ENCODE measurements at regions not wholly inside any gene's neighbourhood (a gene's known extent, or its start where the extent isn't known, plus 50 kb on each side); places are given as distances from the start of the nearest gene placed in this dataset.

DNA sequence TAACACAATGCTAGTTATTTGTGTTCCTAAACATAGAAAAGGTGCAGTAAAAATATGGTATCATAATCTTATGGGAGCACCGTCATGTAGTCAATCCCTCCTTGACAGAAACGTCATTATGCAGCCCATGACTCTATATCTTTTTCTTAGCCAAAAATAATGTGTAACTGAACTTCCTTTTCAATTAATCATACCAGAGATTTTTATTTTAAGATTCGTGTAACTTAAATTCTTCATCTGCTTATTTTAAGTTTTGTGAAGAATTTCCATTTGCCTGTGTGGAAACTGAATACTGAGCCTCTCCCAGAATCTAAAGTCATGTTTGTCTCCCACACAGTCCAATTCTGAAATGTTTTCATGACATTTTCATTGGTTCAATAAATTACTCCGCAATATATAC, 699.1 kb downstream of the KCNA4 start:
- Histone ChIP-seq H3K4me1 (ENCODE audit: control insufficient read depth in 2 of 2, insufficient read depth in 2 of 2, low read length in 1 of 2) (no peaks in the 10 kb centered on the region), H3K36me3 (ENCODE audit: control insufficient read depth in 2 of 2, insufficient read depth in 2 of 2, low read length in 1 of 2) (no peaks in the 10 kb centered on the region), H3K27me3 (ENCODE audit: control insufficient read depth in 1 of 2, insufficient read depth in 2 of 2, low read length in 2 of 2) (no peaks in the 10 kb centered on the region), H3K27ac (ENCODE audit: low read depth in 2 of 2, low read length in 1 of 2) (no peak overlapping the region), H3K9me3 (ENCODE audit: control insufficient read depth in 2 of 2, insufficient read depth in 1 of 2, low read depth in 1 of 2, low read length in 1 of 2) (no peaks in the 10 kb centered on the region), H3K4me3 (ENCODE audit: low read depth in 1 of 2, low read length in 2 of 2) (no peak overlapping the region)
- 78 to 79% methylated on average over 4 of the region's 4 CpGs for WGBS, 2 donors

DNA sequence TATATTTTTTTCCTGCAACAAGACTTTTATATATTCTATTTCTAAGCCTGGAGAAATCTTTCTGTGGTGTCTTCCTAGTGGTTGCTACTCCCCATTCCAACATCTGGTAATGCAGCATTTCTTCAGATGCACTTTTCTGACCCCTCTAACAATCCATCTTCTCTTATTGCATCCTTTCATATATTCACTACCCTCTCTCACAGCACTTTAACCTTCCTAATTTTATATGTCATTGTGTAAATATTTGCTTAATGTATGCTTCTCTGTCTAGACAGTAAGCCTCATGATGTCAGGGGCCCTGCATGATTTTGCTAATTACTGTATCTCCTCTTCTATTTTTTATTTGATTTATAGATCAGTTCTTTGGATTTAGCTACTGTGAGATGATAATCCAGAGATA, 701.6 kb downstream of the KCNA4 start:
- no peak overlapping the region for H3K4me3 ChIP-seq (ENCODE audit: low read depth in 1 of 2, low read length in 2 of 2)
- no peaks in the 10 kb centered on the region for H3K4me1 ChIP-seq (ENCODE audit: control insufficient read depth in 2 of 2, insufficient read depth in 2 of 2, low read length in 1 of 2)
- H3K27me3 ChIP-seq (ENCODE audit: control insufficient read depth in 1 of 2, insufficient read depth in 2 of 2, low read length in 2 of 2) = no peaks in the 10 kb centered on the region
- no peaks in the 10 kb centered on the region for H3K9me3 ChIP-seq (ENCODE audit: control insufficient read depth in 2 of 2, insufficient read depth in 1 of 2, low read depth in 1 of 2, low read length in 1 of 2)
- H3K27ac ChIP-seq (ENCODE audit: low read depth in 2 of 2, low read length in 1 of 2) = no peak overlapping the region
- no peaks in the 10 kb centered on the region for H3K36me3 ChIP-seq (ENCODE audit: control insufficient read depth in 2 of 2, insufficient read depth in 2 of 2, low read length in 1 of 2)

DNA sequence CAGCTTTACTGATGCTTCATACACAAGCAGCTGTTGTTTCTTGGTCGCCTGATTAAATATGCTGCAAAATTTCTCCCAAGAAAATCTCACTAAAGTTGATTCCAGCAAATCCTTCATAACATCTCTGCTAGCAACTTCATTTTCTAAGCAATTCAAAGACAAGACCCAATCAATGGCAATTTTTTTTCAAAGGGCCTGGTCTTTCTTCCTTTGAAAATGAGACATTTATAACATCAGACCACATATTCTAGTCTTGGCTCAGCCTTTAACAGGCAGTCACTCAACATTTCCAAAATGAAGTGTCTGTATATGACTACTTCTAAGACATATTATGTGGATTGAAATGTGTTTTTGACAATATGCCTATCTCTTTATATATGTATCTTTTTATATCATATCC, 702.6 kb downstream of the KCNA4 start:
- 81 to 86% methylated on average over 1 of the region's 1 CpG for WGBS, 2 donors
- no peaks in the 10 kb centered on the region for H3K36me3 ChIP-seq (ENCODE audit: control insufficient read depth in 2 of 2, insufficient read depth in 2 of 2, low read length in 1 of 2)
- no peaks in the 10 kb centered on the region for H3K4me1 ChIP-seq (ENCODE audit: control insufficient read depth in 2 of 2, insufficient read depth in 2 of 2, low read length in 1 of 2)
- no peaks in the 10 kb centered on the region for H3K9me3 ChIP-seq (ENCODE audit: control insufficient read depth in 2 of 2, insufficient read depth in 1 of 2, low read depth in 1 of 2, low read length in 1 of 2)
- H3K4me3 ChIP-seq (ENCODE audit: low read depth in 1 of 2, low read length in 2 of 2) = no peak overlapping the region
- no peaks in the 10 kb centered on the region for H3K27me3 ChIP-seq (ENCODE audit: control insufficient read depth in 1 of 2, insufficient read depth in 2 of 2, low read length in 2 of 2)
- H3K27ac ChIP-seq (ENCODE audit: low read depth in 2 of 2, low read length in 1 of 2) = no peak overlapping the region

DNA sequence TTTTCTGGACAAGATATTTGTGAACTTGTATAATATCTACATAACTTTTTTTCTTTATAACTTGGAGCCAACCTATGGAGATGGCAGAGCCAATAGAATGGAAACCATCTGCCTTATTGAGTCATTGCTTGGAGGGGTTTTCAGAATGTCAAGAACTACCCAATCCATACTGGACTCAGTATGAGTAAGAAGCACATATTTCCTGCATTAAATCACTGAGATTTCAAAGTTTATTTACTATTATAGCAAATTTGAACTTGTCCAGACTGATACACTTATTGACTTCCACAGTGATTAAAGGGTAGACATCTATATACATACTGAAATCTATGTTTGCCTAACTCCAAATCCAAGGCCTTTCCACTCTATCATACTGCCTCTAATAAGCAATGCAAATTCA, 704.0 kb downstream of the KCNA4 start:
- Histone ChIP-seq H3K4me3 (ENCODE audit: low read depth in 1 of 2, low read length in 2 of 2) (no peak overlapping the region), H3K27me3 (ENCODE audit: control insufficient read depth in 1 of 2, insufficient read depth in 2 of 2, low read length in 2 of 2) (no peaks in the 10 kb centered on the region), H3K9me3 (ENCODE audit: control insufficient read depth in 2 of 2, insufficient read depth in 1 of 2, low read depth in 1 of 2, low read length in 1 of 2) (no peaks in the 10 kb centered on the region), H3K27ac (ENCODE audit: low read depth in 2 of 2, low read length in 1 of 2) (no peak overlapping the region), H3K36me3 (ENCODE audit: control insufficient read depth in 2 of 2, insufficient read depth in 2 of 2, low read length in 1 of 2) (no peaks in the 10 kb centered on the region), H3K4me1 (ENCODE audit: control insufficient read depth in 2 of 2, insufficient read depth in 2 of 2, low read length in 1 of 2) (no peaks in the 10 kb centered on the region)

DNA sequence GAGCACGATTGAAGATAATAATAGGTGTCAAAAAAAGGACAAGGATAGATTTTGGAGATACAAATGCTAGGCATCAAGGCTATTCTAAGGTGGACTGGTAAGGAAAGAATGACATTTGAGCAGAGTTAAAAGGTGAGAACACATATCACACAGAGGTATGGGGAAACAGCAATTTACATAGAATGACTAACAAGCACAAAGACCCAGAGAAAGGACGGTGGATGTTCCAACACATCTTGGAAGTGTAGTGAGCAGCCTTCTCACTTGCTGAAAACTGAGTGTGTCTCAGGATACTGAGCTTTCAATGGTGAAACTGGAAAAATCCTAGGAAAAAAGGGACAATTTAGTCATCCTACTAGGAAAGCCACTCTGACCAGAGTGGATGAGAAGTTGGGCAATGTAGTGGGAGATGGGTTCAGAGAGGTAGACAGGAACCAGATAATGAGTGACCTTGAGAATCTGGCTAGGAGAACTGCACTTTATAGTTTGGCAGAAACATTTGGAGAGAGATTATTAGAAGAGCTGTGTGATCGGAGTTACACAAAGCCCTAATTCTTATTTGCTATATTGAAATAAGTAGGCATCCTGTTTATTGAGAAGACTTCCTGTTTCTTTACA, 706.0 kb downstream of the KCNA4 start:
- Histone ChIP-seq H3K4me3 (ENCODE audit: low read depth in 1 of 2, low read length in 2 of 2) (no peak overlapping the region), H3K4me1 (ENCODE audit: control insufficient read depth in 2 of 2, insufficient read depth in 2 of 2, low read length in 1 of 2) (no peaks in the 10 kb centered on the region), H3K27ac (ENCODE audit: low read depth in 2 of 2, low read length in 1 of 2) (no peak overlapping the region), H3K9me3 (ENCODE audit: control insufficient read depth in 2 of 2, insufficient read depth in 1 of 2, low read depth in 1 of 2, low read length in 1 of 2) (no peaks in the 10 kb centered on the region), H3K27me3 (ENCODE audit: control insufficient read depth in 1 of 2, insufficient read depth in 2 of 2, low read length in 2 of 2) (no peaks in the 10 kb centered on the region), H3K36me3 (ENCODE audit: control insufficient read depth in 2 of 2, insufficient read depth in 2 of 2, low read length in 1 of 2) (no peaks in the 10 kb centered on the region)
- WGBS, 2 donors = 39 to 49% methylated on average over 3 of the region's 3 CpGs

DNA sequence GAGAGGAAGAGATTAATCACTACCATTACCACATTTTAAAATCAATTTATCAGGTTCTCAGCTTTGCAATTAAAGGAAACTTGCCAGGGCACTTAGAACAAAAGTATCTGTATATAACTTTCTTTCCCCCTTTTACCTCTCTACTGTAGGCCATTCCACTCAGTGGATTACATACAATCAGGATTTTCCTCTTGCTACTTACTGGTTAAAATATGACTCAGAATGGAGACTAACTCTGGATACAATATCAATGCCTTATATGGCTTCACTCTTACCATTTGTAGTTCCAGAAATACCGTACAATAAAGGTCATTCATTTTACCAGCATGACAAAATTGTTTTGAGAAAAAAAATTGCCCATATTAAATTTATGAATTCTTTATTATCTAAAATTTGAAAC, 706.8 kb downstream of the KCNA4 start:
- no peaks in the 10 kb centered on the region for H3K9me3 ChIP-seq (ENCODE audit: control insufficient read depth in 2 of 2, insufficient read depth in 1 of 2, low read depth in 1 of 2, low read length in 1 of 2)
- WGBS, 2 donors = 32 to 35% methylated on average over 1 of the region's 1 CpG
- no peaks in the 10 kb centered on the region for H3K4me1 ChIP-seq (ENCODE audit: control insufficient read depth in 2 of 2, insufficient read depth in 2 of 2, low read length in 1 of 2)
- no peaks in the 10 kb centered on the region for H3K27me3 ChIP-seq (ENCODE audit: control insufficient read depth in 1 of 2, insufficient read depth in 2 of 2, low read length in 2 of 2)
- no peak overlapping the region for H3K4me3 ChIP-seq (ENCODE audit: low read depth in 1 of 2, low read length in 2 of 2)
- H3K36me3 ChIP-seq (ENCODE audit: control insufficient read depth in 2 of 2, insufficient read depth in 2 of 2, low read length in 1 of 2) = no peaks in the 10 kb centered on the region
- no peak overlapping the region for H3K27ac ChIP-seq (ENCODE audit: low read depth in 2 of 2, low read length in 1 of 2)

DNA sequence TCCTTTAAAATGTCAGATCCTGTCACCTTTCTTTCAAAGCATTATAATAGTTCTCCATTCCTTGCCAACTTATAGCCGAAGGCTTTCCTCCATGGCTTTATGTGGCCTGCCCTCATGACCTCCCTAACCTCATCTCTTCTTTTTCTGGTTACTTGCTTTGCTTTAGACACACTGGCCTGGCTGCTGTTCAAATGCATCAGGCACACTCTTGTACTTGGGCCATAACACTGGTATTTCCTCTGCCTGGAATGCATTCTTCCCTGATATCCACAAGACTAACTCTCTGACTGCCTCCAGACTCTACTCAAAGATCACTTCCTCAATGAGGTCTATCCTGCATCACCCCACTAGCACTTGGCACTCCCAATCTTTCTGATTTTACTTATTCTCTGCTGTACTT, 710.3 kb downstream of the KCNA4 start:
- no peaks in the 10 kb centered on the region for H3K9me3 ChIP-seq (ENCODE audit: control insufficient read depth in 2 of 2, insufficient read depth in 1 of 2, low read depth in 1 of 2, low read length in 1 of 2)
- H3K4me1 ChIP-seq (ENCODE audit: control insufficient read depth in 2 of 2, insufficient read depth in 2 of 2, low read length in 1 of 2) = no peaks in the 10 kb centered on the region
- H3K36me3 ChIP-seq (ENCODE audit: control insufficient read depth in 2 of 2, insufficient read depth in 2 of 2, low read length in 1 of 2) = no peaks in the 10 kb centered on the region
- 57 to 58% methylated on average over 1 of the region's 1 CpG for WGBS, 2 donors
- H3K27ac ChIP-seq (ENCODE audit: low read depth in 2 of 2, low read length in 1 of 2) = no peak overlapping the region
- H3K27me3 ChIP-seq (ENCODE audit: control insufficient read depth in 1 of 2, insufficient read depth in 2 of 2, low read length in 2 of 2) = no peaks in the 10 kb centered on the region
- H3K4me3 ChIP-seq (ENCODE audit: low read depth in 1 of 2, low read length in 2 of 2) = no peak overlapping the region

DNA sequence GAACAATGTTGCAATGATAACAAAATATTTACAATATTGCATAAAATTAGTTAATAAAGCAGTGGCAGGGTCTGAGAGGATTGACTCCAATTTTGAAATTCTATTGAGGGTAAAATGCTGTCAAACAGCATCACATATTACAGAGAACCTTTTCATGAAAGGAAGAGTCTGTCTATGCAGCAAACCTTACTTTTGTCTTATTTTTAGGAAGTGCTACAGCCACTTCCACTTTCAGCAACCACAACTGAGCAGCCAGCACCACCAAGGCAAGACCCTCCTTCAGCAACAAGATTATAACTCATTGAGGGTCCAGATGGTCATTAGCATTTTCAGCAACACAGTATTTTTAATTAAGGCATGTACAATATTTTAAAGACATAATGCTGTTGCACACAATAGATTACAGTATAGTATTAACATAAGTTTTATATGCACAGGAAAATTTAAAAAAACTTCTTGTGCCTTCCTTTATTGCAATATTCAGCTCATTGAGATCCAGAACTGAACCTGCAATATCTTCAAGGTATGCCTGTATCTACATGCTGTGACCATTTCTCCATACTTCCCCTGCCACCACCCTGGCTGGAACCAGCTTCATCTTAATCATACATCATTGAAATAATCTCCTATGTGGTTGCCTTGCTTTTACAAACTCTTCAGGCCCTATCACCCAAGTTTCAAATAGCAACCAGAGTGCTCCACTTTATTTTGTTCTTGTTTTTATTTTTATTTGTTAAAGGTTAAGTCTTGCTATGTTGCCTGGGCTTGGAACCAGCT, 711.2 kb downstream of the KCNA4 start:
- H3K4me1 ChIP-seq (ENCODE audit: control insufficient read depth in 2 of 2, insufficient read depth in 2 of 2, low read length in 1 of 2) = no peaks in the 10 kb centered on the region
- no peak overlapping the region for H3K27ac ChIP-seq (ENCODE audit: low read depth in 2 of 2, low read length in 1 of 2)
- no peaks in the 10 kb centered on the region for H3K27me3 ChIP-seq (ENCODE audit: control insufficient read depth in 1 of 2, insufficient read depth in 2 of 2, low read length in 2 of 2)
- no peaks in the 10 kb centered on the region for H3K36me3 ChIP-seq (ENCODE audit: control insufficient read depth in 2 of 2, insufficient read depth in 2 of 2, low read length in 1 of 2)
- H3K9me3 ChIP-seq (ENCODE audit: control insufficient read depth in 2 of 2, insufficient read depth in 1 of 2, low read depth in 1 of 2, low read length in 1 of 2) = no peaks in the 10 kb centered on the region
- H3K4me3 ChIP-seq (ENCODE audit: low read depth in 1 of 2, low read length in 2 of 2) = no peak overlapping the region

DNA sequence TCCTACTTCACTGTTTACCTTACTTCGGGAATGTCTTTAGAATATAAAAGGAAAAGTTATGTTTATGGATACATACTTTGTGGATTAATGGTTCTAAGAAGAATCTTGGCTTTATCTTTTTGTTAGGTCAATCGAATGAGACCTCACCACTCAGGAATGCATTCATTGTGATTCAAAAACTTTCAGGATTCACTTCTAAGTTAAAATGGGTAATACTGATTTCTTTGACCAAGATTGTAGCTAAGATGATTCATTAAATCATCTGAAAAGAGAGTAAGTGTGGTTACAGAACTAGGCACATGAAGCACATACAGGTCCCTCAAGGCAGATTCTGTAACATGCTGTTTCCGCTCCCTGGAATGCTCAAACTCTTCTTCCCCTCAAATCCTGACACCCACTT, 716.4 kb downstream of the KCNA4 start:
- 46 to 53% methylated on average over 3 of the region's 3 CpGs for WGBS, 2 donors
- H3K4me1 ChIP-seq (ENCODE audit: control insufficient read depth in 2 of 2, insufficient read depth in 2 of 2, low read length in 1 of 2) = no peaks in the 10 kb centered on the region

DNA sequence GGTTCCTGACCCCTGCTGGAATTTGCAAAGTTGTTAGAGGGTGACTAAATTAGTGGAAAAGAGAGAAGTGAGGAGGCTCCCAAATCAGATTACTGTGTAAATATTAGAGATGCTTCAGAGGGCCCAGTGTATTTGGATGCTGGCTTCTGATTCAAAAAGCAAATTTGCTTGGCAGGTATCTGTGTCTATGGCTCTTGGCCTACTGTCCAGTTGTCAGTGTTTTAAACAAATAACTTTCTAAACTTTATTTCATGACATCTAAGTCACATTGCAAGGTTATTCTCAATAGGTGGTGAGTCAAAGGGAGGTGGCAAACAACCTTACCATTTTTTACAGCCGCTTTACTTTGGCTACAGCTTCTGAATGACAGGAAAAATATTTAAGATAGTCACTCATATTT, 720.1 kb downstream of the KCNA4 start:
- Histone ChIP-seq H3K9me3 (ENCODE audit: control insufficient read depth in 2 of 2, insufficient read depth in 1 of 2, low read depth in 1 of 2, low read length in 1 of 2) (no peaks in the 10 kb centered on the region), H3K27me3 (ENCODE audit: control insufficient read depth in 1 of 2, insufficient read depth in 2 of 2, low read length in 2 of 2) (no peaks in the 10 kb centered on the region), H3K27ac (ENCODE audit: low read depth in 2 of 2, low read length in 1 of 2) (no peak overlapping the region), H3K4me1 (ENCODE audit: control insufficient read depth in 2 of 2, insufficient read depth in 2 of 2, low read length in 1 of 2) (no peaks in the 10 kb centered on the region), H3K4me3 (ENCODE audit: low read depth in 1 of 2, low read length in 2 of 2) (no peak overlapping the region), H3K36me3 (ENCODE audit: control insufficient read depth in 2 of 2, insufficient read depth in 2 of 2, low read length in 1 of 2) (no peaks in the 10 kb centered on the region)
- WGBS, 2 donors = 95 to 97% methylated on average over 1 of the region's 1 CpG

More for the DNA sequence above, 716.4 kb downstream of the KCNA4 start:
- no peaks in the 10 kb centered on the region for H3K27me3 ChIP-seq (ENCODE audit: control insufficient read depth in 1 of 2, insufficient read depth in 2 of 2, low read length in 2 of 2)
- no peak overlapping the region for H3K27ac ChIP-seq (ENCODE audit: low read depth in 2 of 2, low read length in 1 of 2)
- H3K9me3 ChIP-seq (ENCODE audit: control insufficient read depth in 2 of 2, insufficient read depth in 1 of 2, low read depth in 1 of 2, low read length in 1 of 2) = no peaks in the 10 kb centered on the region
- H3K36me3 ChIP-seq (ENCODE audit: control insufficient read depth in 2 of 2, insufficient read depth in 2 of 2, low read length in 1 of 2) = no peaks in the 10 kb centered on the region
- no peak overlapping the region for H3K4me3 ChIP-seq (ENCODE audit: low read depth in 1 of 2, low read length in 2 of 2)

Measured in esophagus (tissue), 2 donors.